ENCODE measurements at regions not wholly inside any gene's neighbourhood (a gene's known extent, or its start where the extent isn't known, plus 50 kb on each side); places are given as distances from the start of the nearest gene placed in this dataset.

DNA sequence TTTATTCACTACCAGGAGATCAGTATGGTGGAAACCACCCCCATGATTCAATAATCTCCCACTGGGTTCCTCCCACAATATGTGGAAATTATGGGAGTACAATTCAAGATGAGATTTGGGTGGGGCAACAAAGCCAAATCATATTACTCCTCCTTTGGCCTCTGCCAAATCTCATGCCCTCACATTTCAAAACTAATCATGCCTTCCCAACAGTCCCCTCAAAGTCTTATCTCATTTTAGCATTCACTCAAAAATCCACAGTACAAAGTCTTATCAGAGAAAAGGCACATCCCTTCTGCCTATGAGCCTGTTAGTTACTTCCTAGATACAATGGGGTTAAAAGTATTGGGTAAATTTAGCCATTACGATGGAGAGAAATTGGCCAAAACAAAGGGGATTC is 989.5 kb upstream of the CNTNAP5 start:
- no peaks in the 10 kb centered on the region for H3K4me1 ChIP-seq (ENCODE audit: control insufficient read depth, insufficient read depth, low read length)
- ChIA-PET CTCF (no interaction called here), POLR2A (no interaction called here)
- no peak overlapping the region for H3K27ac ChIP-seq (ENCODE audit: extremely low read depth, low read depth, low read length)
- H3K36me3 ChIP-seq (ENCODE audit: control insufficient read depth in 2 of 2, insufficient read depth in 1 of 2, low read length in 2 of 2), result no peaks in the 10 kb centered on the region
- H3K9me3 ChIP-seq (ENCODE audit: control insufficient read depth, insufficient read depth, low read depth, low read length), result no peaks in the 10 kb centered on the region
- no peak overlapping the region for H3K4me3 ChIP-seq (ENCODE audit: low read depth, low read length)
- TF ChIP-seq ZNF248 (tag by site-specific recombination; IDR thresholded peaks at IDR 0.05) (no peak), ZNF311 (tag by site-specific recombination; IDR thresholded peaks at IDR 0.05; ENCODE audit: borderline replicate concordance) (no peak), ZNF221 (tag by site-specific recombination; IDR thresholded peaks at IDR 0.05; ENCODE audit: borderline replicate concordance) (no peak)

DNA sequence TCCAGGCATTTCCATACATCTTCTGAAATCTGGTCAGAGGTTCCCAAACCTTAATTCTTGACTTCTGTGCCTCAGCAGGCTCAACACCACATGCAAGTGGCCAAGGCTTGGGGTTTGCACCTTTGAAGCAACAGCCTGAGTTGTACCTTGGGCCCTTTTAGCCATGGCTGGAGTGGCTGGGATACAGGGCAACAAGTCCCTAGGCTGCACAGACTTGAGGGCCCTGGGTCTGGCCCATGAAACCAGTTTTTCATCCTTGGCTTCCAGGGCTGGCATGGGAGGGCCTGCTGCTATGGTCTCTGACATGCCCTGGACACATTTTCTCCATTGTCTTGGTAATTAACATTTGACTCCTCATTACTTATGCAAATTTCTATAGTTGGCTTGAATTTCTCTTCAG is 988.8 kb upstream of the CNTNAP5 start:
- Histone ChIP-seq H3K36me3 (ENCODE audit: control insufficient read depth in 2 of 2, insufficient read depth in 1 of 2, low read length in 2 of 2) (no peaks in the 10 kb centered on the region), H3K27ac (ENCODE audit: extremely low read depth, low read depth, low read length) (no peak overlapping the region), H3K4me1 (ENCODE audit: control insufficient read depth, insufficient read depth, low read length) (no peaks in the 10 kb centered on the region), H3K4me3 (ENCODE audit: low read depth, low read length) (no peak overlapping the region), H3K9me3 (ENCODE audit: control insufficient read depth, insufficient read depth, low read depth, low read length) (no peaks in the 10 kb centered on the region)
- CTCF ChIA-PET, result no interaction called here
- TF ChIP-seq HOXA7 (CRISPR knock-in tag; IDR thresholded peaks at IDR 0.05; ENCODE audit: borderline replicate concordance) (no peak), ZFHX2 (tag by site-specific recombination; conservative IDR thresholded peaks at IDR 0.05) (no peak), ZNF341 (tag by site-specific recombination; IDR thresholded peaks at IDR 0.05; ENCODE audit: low read depth) (no peak), ZNF391 (tag by site-specific recombination; IDR thresholded peaks at IDR 0.05; ENCODE audit: borderline replicate concordance, low read depth) (no peak), ZFP3 (tag by site-specific recombination; IDR thresholded peaks at IDR 0.05; ENCODE audit: low read depth) (no peak), GLI2 (tag by site-specific recombination; IDR thresholded peaks at IDR 0.05; ENCODE audit: borderline replicate concordance, low read depth) (no peak), ZBTB20 (tag by site-specific recombination; IDR thresholded peaks at IDR 0.05) (no peak), ZNF211 (tag by site-specific recombination; IDR thresholded peaks at IDR 0.05; ENCODE audit: low read depth) (no peak), ZNF112 (tag by site-specific recombination; IDR thresholded peaks at IDR 0.05) (no peak), ZNF596 (tag by site-specific recombination; IDR thresholded peaks at IDR 0.05) (no peak), ZNF473 (tag by site-specific recombination; IDR thresholded peaks at IDR 0.05) (no peak)
- TF ChIP-seq, protein P1, sequence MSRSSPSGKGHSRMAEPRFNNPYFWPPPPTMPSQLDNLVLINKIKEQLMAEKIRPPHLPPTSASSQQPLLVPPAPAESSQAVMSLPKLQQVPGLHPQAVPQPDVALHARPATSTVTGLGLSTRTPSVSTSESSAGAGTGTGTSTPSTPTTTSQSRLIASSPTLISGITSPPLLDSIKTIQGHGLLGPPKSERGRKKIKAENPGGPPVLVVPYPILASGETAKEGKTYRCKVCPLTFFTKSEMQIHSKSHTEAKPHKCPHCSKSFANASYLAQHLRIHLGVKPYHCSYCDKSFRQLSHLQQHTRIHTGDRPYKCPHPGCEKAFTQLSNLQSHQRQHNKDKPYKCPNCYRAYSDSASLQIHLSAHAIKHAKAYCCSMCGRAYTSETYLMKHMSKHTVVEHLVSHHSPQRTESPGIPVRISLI (tag by site-specific recombination; IDR thresholded peaks at IDR 0.05), result no peak
- TF ChIP-seq, protein P2, sequence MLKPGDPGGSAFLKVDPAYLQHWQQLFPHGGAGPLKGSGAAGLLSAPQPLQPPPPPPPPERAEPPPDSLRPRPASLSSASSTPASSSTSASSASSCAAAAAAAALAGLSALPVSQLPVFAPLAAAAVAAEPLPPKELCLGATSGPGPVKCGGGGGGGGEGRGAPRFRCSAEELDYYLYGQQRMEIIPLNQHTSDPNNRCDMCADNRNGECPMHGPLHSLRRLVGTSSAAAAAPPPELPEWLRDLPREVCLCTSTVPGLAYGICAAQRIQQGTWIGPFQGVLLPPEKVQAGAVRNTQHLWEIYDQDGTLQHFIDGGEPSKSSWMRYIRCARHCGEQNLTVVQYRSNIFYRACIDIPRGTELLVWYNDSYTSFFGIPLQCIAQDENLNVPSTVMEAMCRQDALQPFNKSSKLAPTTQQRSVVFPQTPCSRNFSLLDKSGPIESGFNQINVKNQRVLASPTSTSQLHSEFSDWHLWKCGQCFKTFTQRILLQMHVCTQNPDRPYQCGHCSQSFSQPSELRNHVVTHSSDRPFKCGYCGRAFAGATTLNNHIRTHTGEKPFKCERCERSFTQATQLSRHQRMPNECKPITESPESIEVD (tag by site-specific recombination; IDR thresholded peaks at IDR 0.05), result no peak
- POLR2A ChIA-PET, result no interaction called here

DNA sequence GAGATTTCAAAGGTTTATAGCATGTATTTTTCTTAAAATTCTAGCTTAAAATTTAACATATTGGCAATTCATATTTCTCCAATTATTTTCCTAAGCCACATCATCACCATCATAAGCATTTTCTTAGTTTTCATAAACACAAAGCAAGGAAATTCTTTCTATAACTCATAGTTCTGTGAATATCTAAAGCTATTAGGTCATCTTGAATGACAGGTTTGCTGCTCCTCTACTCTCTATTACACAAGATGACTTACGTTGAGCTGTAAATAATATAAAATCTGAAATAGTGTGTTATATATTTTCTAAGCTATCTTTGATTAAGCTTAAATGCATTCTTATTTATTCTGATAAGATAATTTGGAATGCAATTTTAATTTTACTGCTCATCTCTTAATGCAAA is 984.6 kb upstream of the CNTNAP5 start:
- POLR2A ChIA-PET, result no interaction called here
- no peak overlapping the region for H3K27ac ChIP-seq (ENCODE audit: extremely low read depth, low read depth, low read length)
- no peak overlapping the region for H3K4me3 ChIP-seq (ENCODE audit: low read depth, low read length)
- CTCF ChIA-PET, result interaction anchor here (0.6 kb wide), 1 partner anchor 1101 kb away, joined by 3 read pairs; no protein-coding TSS in a partner anchor
- H3K36me3 ChIP-seq (ENCODE audit: control insufficient read depth in 2 of 2, insufficient read depth in 1 of 2, low read length in 2 of 2), result no peaks in the 10 kb centered on the region
- H3K4me1 ChIP-seq (ENCODE audit: control insufficient read depth, insufficient read depth, low read length), result no peaks in the 10 kb centered on the region
- H3K9me3 ChIP-seq (ENCODE audit: control insufficient read depth, insufficient read depth, low read depth, low read length), result no peaks in the 10 kb centered on the region
- TF ChIP-seq, protein P3, sequence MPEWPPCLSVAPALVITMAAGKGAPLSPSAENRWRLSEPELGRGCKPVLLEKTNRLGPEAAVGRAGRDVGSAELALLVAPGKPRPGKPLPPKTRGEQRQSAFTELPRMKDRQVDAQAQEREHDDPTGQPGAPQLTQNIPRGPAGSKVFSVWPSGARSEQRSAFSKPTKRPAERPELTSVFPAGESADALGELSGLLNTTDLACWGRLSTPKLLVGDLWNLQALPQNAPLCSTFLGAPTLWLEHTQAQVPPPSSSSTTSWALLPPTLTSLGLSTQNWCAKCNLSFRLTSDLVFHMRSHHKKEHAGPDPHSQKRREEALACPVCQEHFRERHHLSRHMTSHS (tag by site-specific recombination; IDR thresholded peaks at IDR 0.05), result no peak
- TF ChIP-seq ZNF174 (tag by site-specific recombination; IDR thresholded peaks at IDR 0.05) (no peak), ZFP37 (tag by site-specific recombination; IDR thresholded peaks at IDR 0.05) (no peak), ZNF121 (tag by site-specific recombination; IDR thresholded peaks at IDR 0.05) (no peak), TCF7L2 (IDR thresholded peaks at IDR 0.05; ENCODE audit: borderline replicate concordance, low read depth, low read length) (no peak), ZNF423 (tag by site-specific recombination; IDR thresholded peaks at IDR 0.05) (no peak)
- TF ChIP-seq, protein P4, sequence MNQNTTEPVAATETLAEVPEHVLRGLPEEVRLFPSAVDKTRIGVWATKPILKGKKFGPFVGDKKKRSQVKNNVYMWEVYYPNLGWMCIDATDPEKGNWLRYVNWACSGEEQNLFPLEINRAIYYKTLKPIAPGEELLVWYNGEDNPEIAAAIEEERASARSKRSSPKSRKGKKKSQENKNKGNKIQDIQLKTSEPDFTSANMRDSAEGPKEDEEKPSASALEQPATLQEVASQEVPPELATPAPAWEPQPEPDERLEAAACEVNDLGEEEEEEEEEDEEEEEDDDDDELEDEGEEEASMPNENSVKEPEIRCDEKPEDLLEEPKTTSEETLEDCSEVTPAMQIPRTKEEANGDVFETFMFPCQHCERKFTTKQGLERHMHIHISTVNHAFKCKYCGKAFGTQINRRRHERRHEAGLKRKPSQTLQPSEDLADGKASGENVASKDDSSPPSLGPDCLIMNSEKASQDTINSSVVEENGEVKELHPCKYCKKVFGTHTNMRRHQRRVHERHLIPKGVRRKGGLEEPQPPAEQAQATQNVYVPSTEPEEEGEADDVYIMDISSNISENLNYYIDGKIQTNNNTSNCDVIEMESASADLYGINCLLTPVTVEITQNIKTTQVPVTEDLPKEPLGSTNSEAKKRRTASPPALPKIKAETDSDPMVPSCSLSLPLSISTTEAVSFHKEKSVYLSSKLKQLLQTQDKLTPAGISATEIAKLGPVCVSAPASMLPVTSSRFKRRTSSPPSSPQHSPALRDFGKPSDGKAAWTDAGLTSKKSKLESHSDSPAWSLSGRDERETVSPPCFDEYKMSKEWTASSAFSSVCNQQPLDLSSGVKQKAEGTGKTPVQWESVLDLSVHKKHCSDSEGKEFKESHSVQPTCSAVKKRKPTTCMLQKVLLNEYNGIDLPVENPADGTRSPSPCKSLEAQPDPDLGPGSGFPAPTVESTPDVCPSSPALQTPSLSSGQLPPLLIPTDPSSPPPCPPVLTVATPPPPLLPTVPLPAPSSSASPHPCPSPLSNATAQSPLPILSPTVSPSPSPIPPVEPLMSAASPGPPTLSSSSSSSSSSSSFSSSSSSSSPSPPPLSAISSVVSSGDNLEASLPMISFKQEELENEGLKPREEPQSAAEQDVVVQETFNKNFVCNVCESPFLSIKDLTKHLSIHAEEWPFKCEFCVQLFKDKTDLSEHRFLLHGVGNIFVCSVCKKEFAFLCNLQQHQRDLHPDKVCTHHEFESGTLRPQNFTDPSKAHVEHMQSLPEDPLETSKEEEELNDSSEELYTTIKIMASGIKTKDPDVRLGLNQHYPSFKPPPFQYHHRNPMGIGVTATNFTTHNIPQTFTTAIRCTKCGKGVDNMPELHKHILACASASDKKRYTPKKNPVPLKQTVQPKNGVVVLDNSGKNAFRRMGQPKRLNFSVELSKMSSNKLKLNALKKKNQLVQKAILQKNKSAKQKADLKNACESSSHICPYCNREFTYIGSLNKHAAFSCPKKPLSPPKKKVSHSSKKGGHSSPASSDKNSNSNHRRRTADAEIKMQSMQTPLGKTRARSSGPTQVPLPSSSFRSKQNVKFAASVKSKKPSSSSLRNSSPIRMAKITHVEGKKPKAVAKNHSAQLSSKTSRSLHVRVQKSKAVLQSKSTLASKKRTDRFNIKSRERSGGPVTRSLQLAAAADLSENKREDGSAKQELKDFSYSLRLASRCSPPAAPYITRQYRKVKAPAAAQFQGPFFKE (tag by site-specific recombination; IDR thresholded peaks at IDR 0.05; ENCODE audit: borderline replicate concordance), result no peak
